ENCODE measurements at regions not wholly inside any gene's neighbourhood (a gene's known extent, or its start where the extent isn't known, plus 50 kb on each side); places are given as distances from the start of the nearest gene placed in this dataset.

DNA sequence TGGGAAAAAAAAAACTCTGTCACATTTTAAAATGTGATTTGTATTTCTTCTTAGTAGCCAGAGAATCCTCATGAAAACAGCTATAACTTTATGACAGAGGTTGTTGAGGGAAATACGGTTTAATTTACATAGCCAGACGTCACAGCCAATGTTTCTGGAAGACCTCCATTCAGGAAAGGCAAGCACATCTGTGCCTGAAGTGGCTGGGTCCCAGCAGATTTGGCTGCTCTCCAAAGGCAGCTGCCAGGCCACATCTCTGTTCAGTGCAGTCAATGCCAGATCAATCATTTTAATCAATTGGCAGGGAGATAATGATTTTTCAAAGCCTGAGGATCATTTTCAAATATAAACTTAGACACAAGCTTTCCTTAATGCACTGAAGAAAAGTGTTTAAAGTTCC, 86.5 kb upstream of the ZIC3 start:
- TF ChIP-seq, protein P1, sequence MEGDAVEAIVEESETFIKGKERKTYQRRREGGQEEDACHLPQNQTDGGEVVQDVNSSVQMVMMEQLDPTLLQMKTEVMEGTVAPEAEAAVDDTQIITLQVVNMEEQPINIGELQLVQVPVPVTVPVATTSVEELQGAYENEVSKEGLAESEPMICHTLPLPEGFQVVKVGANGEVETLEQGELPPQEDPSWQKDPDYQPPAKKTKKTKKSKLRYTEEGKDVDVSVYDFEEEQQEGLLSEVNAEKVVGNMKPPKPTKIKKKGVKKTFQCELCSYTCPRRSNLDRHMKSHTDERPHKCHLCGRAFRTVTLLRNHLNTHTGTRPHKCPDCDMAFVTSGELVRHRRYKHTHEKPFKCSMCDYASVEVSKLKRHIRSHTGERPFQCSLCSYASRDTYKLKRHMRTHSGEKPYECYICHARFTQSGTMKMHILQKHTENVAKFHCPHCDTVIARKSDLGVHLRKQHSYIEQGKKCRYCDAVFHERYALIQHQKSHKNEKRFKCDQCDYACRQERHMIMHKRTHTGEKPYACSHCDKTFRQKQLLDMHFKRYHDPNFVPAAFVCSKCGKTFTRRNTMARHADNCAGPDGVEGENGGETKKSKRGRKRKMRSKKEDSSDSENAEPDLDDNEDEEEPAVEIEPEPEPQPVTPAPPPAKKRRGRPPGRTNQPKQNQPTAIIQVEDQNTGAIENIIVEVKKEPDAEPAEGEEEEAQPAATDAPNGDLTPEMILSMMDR (conservative IDR thresholded peaks at IDR 0.05 in 1 of 2, IDR thresholded peaks at IDR 0.05 in 1 of 2; ENCODE audit: low read depth in 1 of 2, low read length in 2 of 2): no peak
- TF ChIP-seq EZH2 (IDR thresholded peaks at IDR 0.05; ENCODE audit: low read length, missing control alignments): no peak
